GM21360 (cell line): ENCODE measurements at regions not wholly inside any gene's neighbourhood (a gene's known extent, or its start where the extent isn't known, plus 50 kb on each side); places are given as distances from the start of the nearest gene placed in this dataset.

ENCODE experiments used
- ATAC-seq: cut with Tn5 transposase; IDR thresholded peaks from one replicate; pipeline ENCODE4 v1.9.1; 2021; ENCODE audit warnings: mild to moderate bottlenecking, moderate library complexity; ENCODE audit not compliant: unreplicated experiment

- ATAC-seq: no peak
Observed at GRCh38 chr20:40414843-40415615, 274.0 kb downstream of the MAFB start.

GRCh38 chr20:40410028-40410427 is 279.0 kb downstream of the MAFB start:
- ATAC-seq: no peak

GRCh38 chr20:40397467-40397866 is 291.6 kb downstream of the MAFB start:
- no peak for ATAC-seq

- no peak for ATAC-seq
Observed at GRCh38 chr20:40393197-40394079, 295.6 kb downstream of the MAFB start.

- ATAC-seq: no peak
Observed at GRCh38 chr20:40390654-40391053, 298.4 kb downstream of the MAFB start.

- ATAC-seq: no peak
Observed at GRCh38 chr20:40370800-40371199, 318.2 kb downstream of the MAFB start.

- no peak for ATAC-seq
Observed at GRCh38 chr20:40368876-40369275, 320.2 kb downstream of the MAFB start.

- ATAC-seq: no peak
Observed at GRCh38 chr20:40361916-40362315, 327.1 kb downstream of the MAFB start.

- no peak for ATAC-seq
Observed at GRCh38 chr20:40359131-40359912, 329.7 kb downstream of the MAFB start.

- no peak for ATAC-seq
Observed at GRCh38 chr20:40354880-40355279, 334.2 kb downstream of the MAFB start.

- no peak for ATAC-seq
Observed at GRCh38 chr20:40343390-40343789, 345.6 kb downstream of the MAFB start.

- no peak for ATAC-seq
Observed at GRCh38 chr20:40341561-40341960, 347.5 kb downstream of the MAFB start.

- no peak for ATAC-seq
Observed at GRCh38 chr20:40339661-40340449, 349.2 kb downstream of the MAFB start.

- no peak for ATAC-seq
Observed at GRCh38 chr20:40336533-40336932, 352.5 kb downstream of the MAFB start.

- ATAC-seq: no peak
Observed at GRCh38 chr20:40335901-40336351, 353.1 kb downstream of the MAFB start.

- ATAC-seq: no peak
Observed at GRCh38 chr20:40335437-40335836, 353.6 kb downstream of the MAFB start.

- ATAC-seq: no peak
Observed at GRCh38 chr20:40333591-40333990, 355.4 kb downstream of the MAFB start.

GRCh38 chr20:40331807-40332560 is 357.1 kb downstream of the MAFB start:
- ATAC-seq: no peak

GRCh38 chr20:40331249-40331648 is 357.8 kb downstream of the MAFB start:
- no peak for ATAC-seq

- ATAC-seq: no peak
Observed at GRCh38 chr20:40329321-40329720, 359.7 kb downstream of the MAFB start.
